HUES48 (cell line): ENCODE measurements at regions not wholly inside any gene's neighbourhood (a gene's known extent, or its start where the extent isn't known, plus 50 kb on each side); places are given as distances from the start of the nearest gene placed in this dataset.

Experiments used
- H3K27ac ChIP-seq: one replicate; pipeline ENCODE4 v1.7.0; 2013; ENCODE audit warnings: low read depth, low read length, inconsistent platforms
- H3K27me3 ChIP-seq: 2 replicates; pipeline ENCODE4 v1.6.1; 2013; ENCODE audit warnings: mild to moderate bottlenecking, low read length; ENCODE audit not compliant: control insufficient read depth, insufficient read depth
- H3K36me3 ChIP-seq: 2 replicates; pipeline ENCODE4 v1.6.1; 2013; ENCODE audit warnings: low read length; ENCODE audit not compliant: control insufficient read depth, insufficient read depth
- H3K4me1 ChIP-seq: 2 replicates; pipeline ENCODE4 v1.6.1; 2013; ENCODE audit warnings: mild to moderate bottlenecking, low read length; ENCODE audit not compliant: control insufficient read depth, insufficient read depth
- H3K4me3 ChIP-seq: 2 replicates; pipeline ENCODE4 v1.5.1; 2013; ENCODE audit warnings: mild to moderate bottlenecking, low read depth, low read length
- H3K9ac ChIP-seq: 2 replicates; pipeline ENCODE4 v1.6.1; 2013; ENCODE audit warnings: mild to moderate bottlenecking, low read depth, low read length, moderate library complexity
- H3K9me3 ChIP-seq: 2 replicates; pipeline ENCODE4 v1.6.1; 2013; ENCODE audit warnings: low read length; ENCODE audit not compliant: control insufficient read depth, insufficient read depth

DNA sequence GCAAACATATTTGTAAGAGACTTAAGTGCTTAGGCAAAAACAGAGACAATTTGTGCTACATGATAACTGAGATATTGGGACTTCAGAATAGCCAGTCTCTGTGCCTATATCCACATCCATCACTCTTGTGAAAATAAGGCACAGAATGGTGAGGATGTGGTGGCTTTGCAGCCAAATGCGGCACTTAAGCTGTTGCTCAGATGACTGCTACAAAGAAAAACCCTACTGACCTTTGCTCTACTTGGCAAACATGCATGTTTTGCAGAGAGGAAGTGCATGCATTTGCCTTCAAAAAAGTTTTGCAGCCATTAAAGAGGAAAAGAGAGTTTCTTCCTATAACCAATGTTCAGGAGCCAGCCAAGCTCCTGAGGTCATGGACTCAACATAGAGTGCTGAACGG, 675.0 kb upstream of the KIRREL3 start:
- Histone ChIP-seq H3K4me1 (peaks cover 3% of the 10 kb centered on the region; the same call in 1 of the 2 replicates), H3K27ac (no peak overlapping the region), H3K4me3 (no peak overlapping the region)

GRCh38 chr11:127674754-127675153, 674.2 kb upstream of the KIRREL3 start:
- H3K4me1 ChIP-seq: peaks cover 3% of the 10 kb centered on the region; the same call in 1 of the 2 replicates
- no peaks in the 10 kb centered on the region for H3K9me3 ChIP-seq
- no peaks in the 10 kb centered on the region for H3K36me3 ChIP-seq
- no peak overlapping the region for H3K27ac ChIP-seq
- no peak overlapping the region for H3K4me3 ChIP-seq
- no peaks in the 10 kb centered on the region for H3K27me3 ChIP-seq
- H3K9ac ChIP-seq: no peak overlapping the region

More for the DNA sequence above, 675.0 kb upstream of the KIRREL3 start:
- H3K9ac ChIP-seq: no peak overlapping the region
- H3K36me3 ChIP-seq: no peaks in the 10 kb centered on the region
- no peaks in the 10 kb centered on the region for H3K27me3 ChIP-seq
- no peaks in the 10 kb centered on the region for H3K9me3 ChIP-seq

- H3K9me3 ChIP-seq: no peaks in the 10 kb centered on the region
- H3K27ac ChIP-seq: no peak overlapping the region
- H3K4me1 ChIP-seq: no peaks in the 10 kb centered on the region
Measured at GRCh38 chr11:127670374-127671119, 670.0 kb upstream of the KIRREL3 start.

DNA sequence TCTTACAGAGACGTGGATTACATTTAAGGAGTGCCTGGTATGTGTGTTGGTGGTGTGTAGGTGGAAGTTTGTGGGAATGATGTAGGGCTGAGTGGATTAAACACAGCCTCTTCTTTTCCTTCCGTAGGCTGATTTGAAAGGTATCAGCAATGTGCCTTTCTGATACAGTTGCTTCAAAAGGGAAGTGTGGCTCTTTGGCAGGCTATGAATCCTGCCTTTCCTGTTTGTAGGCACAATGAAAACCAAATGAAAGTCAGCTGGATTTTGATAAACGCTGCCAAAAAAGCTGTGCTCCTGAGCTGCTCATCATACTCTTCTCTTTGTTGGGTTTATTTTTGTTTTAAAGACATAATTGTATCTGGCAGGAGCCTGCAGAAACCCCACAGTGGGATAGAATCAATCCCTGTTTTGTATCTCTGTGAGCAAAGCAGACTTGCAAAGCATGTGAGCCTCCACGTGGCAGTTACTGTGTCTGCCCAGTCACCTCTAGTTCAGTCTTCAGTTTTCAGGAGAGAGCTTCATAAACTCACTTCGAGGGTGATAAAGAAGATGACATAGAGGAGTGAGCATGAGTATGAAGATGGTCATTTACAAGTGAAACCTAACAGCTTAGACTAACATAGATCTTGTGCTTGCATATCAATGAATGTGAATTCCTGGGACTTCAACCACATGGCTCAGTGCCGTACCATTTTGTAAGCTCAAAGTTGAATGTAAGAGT, 655.7 kb upstream of the KIRREL3 start:
- Histone ChIP-seq H3K9ac (no peak overlapping the region), H3K27ac (no peak overlapping the region), H3K4me1 (0 out of 2 replicates have a peak, but pooled peaks cover 5% of the 10 kb centered on the region), H3K27me3 (no peaks in the 10 kb centered on the region), H3K4me3 (no peak overlapping the region), H3K9me3 (no peaks in the 10 kb centered on the region), H3K36me3 (no peaks in the 10 kb centered on the region)

More at GRCh38 chr11:127670374-127671119, 670.0 kb upstream of the KIRREL3 start:
- no peaks in the 10 kb centered on the region for H3K36me3 ChIP-seq
- no peak overlapping the region for H3K4me3 ChIP-seq
- no peaks in the 10 kb centered on the region for H3K27me3 ChIP-seq
- H3K9ac ChIP-seq: no peak overlapping the region

GRCh38 chr11:127653076-127653475, 652.5 kb upstream of the KIRREL3 start:
- no peaks in the 10 kb centered on the region for H3K27me3 ChIP-seq
- no peaks in the 10 kb centered on the region for H3K9me3 ChIP-seq
- 0 out of 2 replicates have a peak, but pooled peaks cover 5% of the 10 kb centered on the region for H3K4me1 ChIP-seq
- no peak overlapping the region for H3K27ac ChIP-seq
- no peak overlapping the region for H3K9ac ChIP-seq
- H3K4me3 ChIP-seq: no peak overlapping the region
- no peaks in the 10 kb centered on the region for H3K36me3 ChIP-seq

GRCh38 chr11:127651888-127652221, 651.3 kb upstream of the KIRREL3 start:
- Histone ChIP-seq H3K4me1 (0 out of 2 replicates have a peak, but pooled peaks cover 5% of the 10 kb centered on the region), H3K27ac (no peak overlapping the region), H3K27me3 (no peaks in the 10 kb centered on the region)

GRCh38 chr11:127651175-127651887, 650.8 kb upstream of the KIRREL3 start:
- Histone ChIP-seq H3K27me3 (no peaks in the 10 kb centered on the region), H3K36me3 (no peaks in the 10 kb centered on the region), H3K9ac (no peak overlapping the region), H3K4me3 (no peak overlapping the region), H3K27ac (no peak overlapping the region), H3K4me1 (0 out of 2 replicates have a peak, but pooled peaks cover 1% of the 10 kb centered on the region), H3K9me3 (no peaks in the 10 kb centered on the region)

More at GRCh38 chr11:127651888-127652221, 651.3 kb upstream of the KIRREL3 start:
- no peaks in the 10 kb centered on the region for H3K36me3 ChIP-seq
- no peak overlapping the region for H3K9ac ChIP-seq
- no peak overlapping the region for H3K4me3 ChIP-seq
- no peaks in the 10 kb centered on the region for H3K9me3 ChIP-seq

DNA sequence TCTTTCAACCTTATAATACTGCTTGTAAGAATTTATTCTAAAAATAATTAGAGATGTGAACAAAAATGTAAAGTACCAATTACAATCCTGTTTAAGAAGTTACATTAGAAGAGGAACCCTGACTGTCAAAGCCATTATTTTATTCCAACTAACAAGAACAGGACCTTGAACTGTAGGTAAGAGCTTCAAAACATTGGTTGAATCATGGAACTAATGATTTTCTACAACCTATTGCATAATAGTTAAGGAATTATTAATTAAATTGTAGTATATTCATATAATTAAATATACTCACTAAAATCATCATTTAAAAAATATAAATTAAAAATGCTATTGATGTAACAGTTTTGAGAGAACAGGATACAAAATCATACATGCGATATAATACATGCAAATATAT, 649.4 kb upstream of the KIRREL3 start:
- H3K4me1 ChIP-seq: no peaks in the 10 kb centered on the region
- no peaks in the 10 kb centered on the region for H3K36me3 ChIP-seq
- no peak overlapping the region for H3K9ac ChIP-seq
- no peaks in the 10 kb centered on the region for H3K27me3 ChIP-seq
- no peaks in the 10 kb centered on the region for H3K9me3 ChIP-seq
- no peak overlapping the region for H3K27ac ChIP-seq
- no peak overlapping the region for H3K4me3 ChIP-seq

DNA sequence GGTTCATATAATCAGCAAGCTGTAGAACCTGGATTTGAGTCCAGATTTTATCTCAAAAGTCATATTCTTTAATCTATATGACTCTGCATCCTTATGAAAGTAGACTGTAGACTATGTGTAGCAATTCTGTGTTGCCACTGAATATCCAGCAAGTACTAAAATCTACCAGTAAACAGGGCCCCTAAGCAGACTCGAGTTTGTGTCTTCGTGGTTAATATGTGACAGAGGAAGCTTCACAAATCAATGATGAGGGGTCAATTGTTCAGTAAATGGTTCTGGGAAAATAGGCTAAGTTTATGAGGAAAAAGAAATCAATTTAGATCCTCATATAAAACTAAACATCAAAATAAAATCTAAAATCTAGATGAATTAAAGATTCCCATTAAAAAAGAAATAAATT, 648.5 kb upstream of the KIRREL3 start:
- H3K9me3 ChIP-seq: no peaks in the 10 kb centered on the region
- no peaks in the 10 kb centered on the region for H3K27me3 ChIP-seq
- no peak overlapping the region for H3K4me3 ChIP-seq
- H3K36me3 ChIP-seq: no peaks in the 10 kb centered on the region
- no peak overlapping the region for H3K27ac ChIP-seq
- H3K4me1 ChIP-seq: no peaks in the 10 kb centered on the region
- H3K9ac ChIP-seq: no peak overlapping the region

GRCh38 chr11:127648583-127648982, 648.0 kb upstream of the KIRREL3 start:
- no peaks in the 10 kb centered on the region for H3K27me3 ChIP-seq
- H3K4me1 ChIP-seq: no peaks in the 10 kb centered on the region
- H3K4me3 ChIP-seq: no peak overlapping the region
- no peaks in the 10 kb centered on the region for H3K36me3 ChIP-seq
- no peak overlapping the region for H3K27ac ChIP-seq
- H3K9ac ChIP-seq: no peak overlapping the region
- no peaks in the 10 kb centered on the region for H3K9me3 ChIP-seq

- Histone ChIP-seq H3K9me3 (no peaks in the 10 kb centered on the region), H3K4me1 (no peaks in the 10 kb centered on the region), H3K36me3 (no peaks in the 10 kb centered on the region), H3K27me3 (no peaks in the 10 kb centered on the region), H3K27ac (no peak overlapping the region), H3K9ac (no peak overlapping the region), H3K4me3 (no peak overlapping the region)
Measured at GRCh38 chr11:127644366-127644765, 643.8 kb upstream of the KIRREL3 start.
